ENCODE measurements at regions not wholly inside any gene's neighbourhood (a gene's known extent, or its start where the extent isn't known, plus 50 kb on each side); places are given as distances from the start of the nearest gene placed in this dataset.

GRCh38 chr1:214941061-214941460 is 141.5 kb upstream of the KCNK2 start:
- TF ChIP-seq MLX (CRISPR knock-in tag; IDR thresholded peaks at IDR 0.05) (no peak), NR3C1 (CRISPR knock-in tag; conservative IDR thresholded peaks at IDR 0.05; ENCODE audit: low read depth) (no peak), ZNF317 (CRISPR knock-in tag; IDR thresholded peaks at IDR 0.05; ENCODE audit: borderline replicate concordance, low read depth) (no peak), MAX (CRISPR knock-in tag; IDR thresholded peaks at IDR 0.05) (no peak)

Data from WTC11 (cell line).